ENCODE measurements at regions not wholly inside any gene's neighbourhood (a gene's known extent, or its start where the extent isn't known, plus 50 kb on each side); places are given as distances from the start of the nearest gene placed in this dataset.

GRCh38 chr13:111948811-111949210 is 118.1 kb upstream of the SOX1 start (continued):
- TF ChIP-seq CBX5 (IDR thresholded peaks at IDR 0.05; ENCODE audit: low read depth), result no peak
- no peak for TF ChIP-seq JUND (IDR thresholded peaks at IDR 0.05; ENCODE audit: low read depth, low read length)
- TF ChIP-seq SPI1 (IDR thresholded peaks at IDR 0.05; ENCODE audit: borderline replicate concordance, insufficient read depth, low read depth, low read length), result no peak

GRCh38 chr13:111949311-111949710 is 117.6 kb upstream of the SOX1 start:
- Histone ChIP-seq H3K27me3 (replicated peaks in 1 of 2; ENCODE audit: control insufficient read depth in 2 of 2, insufficient read depth in 2 of 2, low read length in 1 of 2) (no peaks in the 10 kb centered on the region), H3K27ac (ENCODE audit: control insufficient read depth, insufficient read depth) (no peak overlapping the region), H3K9ac (ENCODE audit: control insufficient read depth, insufficient read depth, low read length) (no peak overlapping the region), H3K4me2 (ENCODE audit: control insufficient read depth, insufficient read depth) (no peak overlapping the region), H4K20me1 (ENCODE audit: control insufficient read depth, insufficient read depth) (no peaks in the 10 kb centered on the region), H3K9me3 (replicated peaks; ENCODE audit: control insufficient read depth, insufficient read depth, low read length) (no peaks in the 10 kb centered on the region; the same call in 2 of the 3 replicates), H3K4me1 (ENCODE audit: control insufficient read depth, insufficient read depth, low read length) (no peaks in the 10 kb centered on the region), H3K36me3 (ENCODE audit: control insufficient read depth in 2 of 2, insufficient read depth in 2 of 2, low read length in 1 of 2) (no peaks in the 10 kb centered on the region), H3K4me3 (no peak overlapping the region), H3K79me2 (ENCODE audit: control insufficient read depth, insufficient read depth, low read length) (no peaks in the 10 kb centered on the region), H2AFZ (ENCODE audit: control insufficient read depth, low read depth, low read length) (no peak overlapping the region)
- intact Hi-C loops (cut with micrococcal nuclease; ENCODE audit: unreplicated experiment), result no loop called here
- in situ Hi-C loops (cut with MboI), result no loop called here
- POLR2A ChIA-PET, result no interaction called here
- 25% methylated on average over 5 of the region's 5 CpGs for WGBS (ENCODE audit: insufficient coverage, insufficient replicate concordance, low lambda C conversion rate, missing lambda C conversion rate)
- TF ChIP-seq MYB (IDR thresholded peaks at IDR 0.05; ENCODE audit: borderline replicate concordance, low read depth, low read length) (no peak), EED (IDR thresholded peaks at IDR 0.05; ENCODE audit: low read depth) (no peak), WRNIP1 (IDR thresholded peaks at IDR 0.05; ENCODE audit: borderline replicate concordance, low read depth, low read length) (no peak), ZBTB4 (CRISPR knock-in tag; IDR thresholded peaks at IDR 0.05) (no peak), STAT1 (conservative IDR thresholded peaks at IDR 0.05) (no peak), GATAD2B (conservative IDR thresholded peaks at IDR 0.05; ENCODE audit: low read depth) (no peak)
- BruUV-seq (replicated peaks), result no TSS peak
- SMC1A ChIA-PET (ENCODE audit: uncharacterized antibody, unreplicated experiment), result no interaction called here
- RAD21 ChIA-PET (ENCODE audit: unreplicated experiment), result no interaction called here
- no peak for DNase-seq (ENCODE audit: low read depth, low spot score)
- no peak for ATAC-seq
- FAIRE-seq, result no peak
- CTCF ChIA-PET, result no interaction called here

Data from GM12878 (cell line).